IMR-90 (cell line): ENCODE measurements at regions not wholly inside any gene's neighbourhood (a gene's known extent, or its start where the extent isn't known, plus 50 kb on each side); places are given as distances from the start of the nearest gene placed in this dataset.

Experiments used
- ATAC-seq: fragments of 200-7000 bp; cut with Tn5 transposase; 2 replicates; pipeline ENCODE4 v1.9.1; 2020; ENCODE audit warnings: low read depth, mild to moderate bottlenecking, moderate library complexity
- BruUV-seq: library from RNA; stranded (reverse); fragments of 400-500 nt; replicated peaks from 2 replicates; lab custom pipeline; 2021; lab: Mats Ljungman, UMichigan
- CTCF ChIA-PET: fragments of 300-600 bp; formaldehyde crosslinking; extraction: SDS; loops from one replicate; lab custom pipeline; 2021; ENCODE audit warnings: antibody characterized with exemption; lab: Yijun Ruan, JAX
- POLR2A ChIA-PET: fragments of 300-600 bp; sonication (Branson Sonifier 250); formaldehyde crosslinking; loops from one replicate; lab custom pipeline; 2022; ENCODE audit warnings: antibody characterized with exemption; ENCODE audit not compliant: unreplicated experiment; lab: Charles Lee
- DNase-seq: peaks from one replicate; pipeline ENCODE4 v3.0.0; 2013
- H2AFZ ChIP-seq: replicated peaks from 2 replicates; pipeline ENCODE3; 2013; ENCODE audit warnings: low read length, mild to moderate bottlenecking; ENCODE audit not compliant: poor library complexity
- H2AK5ac ChIP-seq: 2 replicates; pipeline ENCODE4 v1.6.1; 2013; ENCODE audit warnings: low read depth, low read length, inconsistent platforms
- H2AK9ac ChIP-seq: replicated peaks from 2 replicates; pipeline ENCODE3; 2013; ENCODE audit warnings: mild to moderate bottlenecking, low read depth, low read length, moderate library complexity; ENCODE audit not compliant: poor library complexity
- H2BK120ac ChIP-seq: 2 replicates; pipeline ENCODE4 v1.6.1; 2013; ENCODE audit warnings: low read depth, low read length, inconsistent platforms
- H2BK15ac ChIP-seq: 3 replicates; pipeline ENCODE4 v1.6.1; 2013; ENCODE audit warnings: low read depth, low read length, inconsistent platforms
- H2BK20ac ChIP-seq: 2 replicates; pipeline ENCODE4 v1.6.1; 2013; ENCODE audit warnings: low read depth, mild to moderate bottlenecking, inconsistent platforms, low read length, moderate library complexity
- H2BK5ac ChIP-seq: 2 replicates; pipeline ENCODE4 v1.6.1; 2013; ENCODE audit warnings: mild to moderate bottlenecking, low read depth, low read length, inconsistent platforms; ENCODE audit not compliant: poor library complexity, severe bottlenecking
- H3K14ac ChIP-seq: replicated peaks from 2 replicates; pipeline ENCODE4 v1.6.1; 2013; ENCODE audit warnings: low read depth, low read length, inconsistent platforms
- H3K18ac ChIP-seq: 2 replicates; pipeline ENCODE4 v1.6.1; 2013; ENCODE audit warnings: low read depth, low read length, control low read depth
- H3K23ac ChIP-seq: 2 replicates; pipeline ENCODE4 v1.6.1; 2013; ENCODE audit warnings: low read depth, low read length, inconsistent platforms
- H3K27ac ChIP-seq: 2 replicates; pipeline ENCODE4 v1.5.1; 2013; ENCODE audit warnings: mild to moderate bottlenecking, control low read depth, low read length; ENCODE audit not compliant: insufficient read depth
- H3K27me3 ChIP-seq: 2 replicates; pipeline ENCODE4 v1.6.1; 2013; ENCODE audit warnings: low read length; ENCODE audit not compliant: control insufficient read depth, insufficient read depth
- H3K36me3 ChIP-seq: 2 replicates; pipeline ENCODE4 v1.6.1; 2013; ENCODE audit warnings: low read length, mixed read lengths; ENCODE audit not compliant: control insufficient read depth, insufficient read depth
- H3K4ac ChIP-seq: 2 replicates; pipeline ENCODE4 v1.6.1; 2013; ENCODE audit warnings: low read depth, low read length, inconsistent platforms
- H3K4me1 ChIP-seq: 2 replicates; pipeline ENCODE4 v1.6.1; 2013; ENCODE audit warnings: low read length, mixed read lengths; ENCODE audit not compliant: control insufficient read depth, insufficient read depth
- H3K4me2 ChIP-seq: 2 replicates; pipeline ENCODE4 v1.6.1; 2013; ENCODE audit warnings: low read depth, mild to moderate bottlenecking, control low read depth, low read length, moderate library complexity
- H3K4me3 ChIP-seq: 2 replicates; pipeline ENCODE4 v1.5.1; 2013; ENCODE audit warnings: low read depth, mild to moderate bottlenecking, control low read depth, low read length, moderate library complexity; ENCODE audit not compliant: insufficient read depth
- H3K56ac ChIP-seq: 2 replicates; pipeline ENCODE4 v1.6.1; 2013; ENCODE audit warnings: low read length, inconsistent platforms; ENCODE audit not compliant: insufficient read depth; ENCODE audit errors: extremely low read depth
- H3K79me1 ChIP-seq, 2 experiments: 2 replicates each; pipeline ENCODE4 v1.6.1; 2013; ENCODE audit warnings: low read length in 2 of 2, inconsistent platforms in 1 of 2, low read depth in 1 of 2
- H3K9ac ChIP-seq: 2 replicates; pipeline ENCODE4 v1.6.1; 2013; ENCODE audit warnings: low read depth, low read length, control low read depth
- H3K9me1 ChIP-seq: 2 replicates; pipeline ENCODE4 v1.6.1; 2013; ENCODE audit warnings: low read length, inconsistent platforms; ENCODE audit not compliant: insufficient read depth
- H3K9me3 ChIP-seq: 2 replicates; pipeline ENCODE4 v1.6.1; 2013; ENCODE audit warnings: low read length; ENCODE audit not compliant: control insufficient read depth, insufficient read depth
- H4K20me1 ChIP-seq: 2 replicates; pipeline ENCODE4 v1.6.1; 2013; ENCODE audit warnings: low read length, inconsistent platforms; ENCODE audit not compliant: insufficient read depth
- H4K5ac ChIP-seq: 2 replicates; pipeline ENCODE4 v1.6.1; 2013; ENCODE audit warnings: mild to moderate bottlenecking, low read depth, low read length, control low read depth
- H4K8ac ChIP-seq, 2 experiments: 2 replicates each; pipeline ENCODE4 v1.6.1; 2013; ENCODE audit warnings: low read depth in 2 of 2, low read length in 2 of 2, control low read depth in 1 of 2, inconsistent platforms in 1 of 2
- H4K91ac ChIP-seq: 2 replicates; pipeline ENCODE4 v1.6.1; 2013; ENCODE audit warnings: low read depth, low read length, inconsistent platforms; ENCODE audit not compliant: insufficient read depth
- CEBPB ChIP-seq: IDR thresholded peaks from 2 replicates; pipeline ENCODE4 v1.6.1; 2012; ENCODE audit warnings: low read depth, low read length, improper control_type of control experiment
- CHD1 ChIP-seq: IDR thresholded peaks from 2 replicates; pipeline ENCODE4 v1.6.1; 2012; ENCODE audit warnings: low read depth, low read length, improper control_type of control experiment
- MXI1 ChIP-seq: IDR thresholded peaks from 2 replicates; pipeline ENCODE4 v1.6.1; 2012; ENCODE audit warnings: low read depth, mild to moderate bottlenecking, low read length, moderate library complexity, borderline replicate concordance
- POLR2A ChIP-seq: IDR thresholded peaks from 2 replicates; pipeline ENCODE4 v1.6.1; 2012; ENCODE audit warnings: mild to moderate bottlenecking, low read depth, low read length
- RAD21 ChIP-seq: IDR thresholded peaks from 2 replicates; pipeline ENCODE4 v1.6.1; 2012; ENCODE audit warnings: low read length, improper control_type of control experiment
- RCOR1 ChIP-seq: IDR thresholded peaks from 2 replicates; pipeline ENCODE4 v1.6.1; 2012; ENCODE audit warnings: mild to moderate bottlenecking, low read length, improper control_type of control experiment; ENCODE audit not compliant: insufficient replicate concordance
- WGBS, 2 experiments: methylation state at CpG; one replicate each; pipeline versions ENCODE4 v1.1.5 to v1.1.7; 2013; ENCODE audit warnings: missing lambda C conversion rate in 2 of 2; ENCODE audit not compliant: insufficient read length in 1 of 2; ENCODE audit errors: extremely low coverage in 2 of 2; 5-methylcytosine and 5-hydroxymethylcytosine counted together
- dilution Hi-C: fragments of 300-500 bp; cut with HindIII; formaldehyde crosslinking; loops from one replicate; pipeline ENCODE4 v1.14.3; 2018; ENCODE audit warnings: low sequenced_read_pairs; ENCODE audit not compliant: unreplicated experiment
- in situ Hi-C: fragments of 300-500 bp; cut with MboI; formaldehyde crosslinking; loops from 3 replicates; pipeline ENCODE4 v1.14.3; 2019; ENCODE audit warnings: low sequenced_read_pairs, inconsistent platforms, mixed read lengths
- intact Hi-C: fragments of 100-400 bp; cut with micrococcal nuclease; formaldehyde crosslinking; loops from 2 replicates; pipeline ENCODE4 v1.10.0; 2022

GRCh38 chr18:8911408-8912340, 190.8 kb upstream of the NDUFV2 start:
- H3K9me3 ChIP-seq: 0 out of 2 replicates have a peak, but pooled peaks cover 3% of the 10 kb centered on the region
- H3K23ac ChIP-seq: no peak overlapping the region
- 0 out of 2 replicates have a peak, but pooled peaks cover 3% of the 10 kb centered on the region for H3K9me1 ChIP-seq
- 0 out of 2 replicates have a peak overlapping the region, but pooled peaks have one; percentile 51 for H2BK20ac ChIP-seq
- H3K27me3 ChIP-seq: no peaks in the 10 kb centered on the region
- no peak for ATAC-seq
- H4K5ac ChIP-seq: no peak overlapping the region; the same call in 1 of the 2 replicates
- TF ChIP-seq CEBPB (no peak), POLR2A (no peak), MXI1 (no peak), RAD21 (no peak), CHD1 (no peak), RCOR1 (no peak)
- no peak overlapping the region for H2BK5ac ChIP-seq
- no peak overlapping the region for H3K4me2 ChIP-seq
- peak overlapping the region; percentile 42 for H3K4ac ChIP-seq
- intact Hi-C loops: no loop called here
- H3K9ac ChIP-seq: no peak overlapping the region
- H2AK5ac ChIP-seq: no peak overlapping the region
- H2AK9ac ChIP-seq: no peak overlapping the region
- H2AFZ ChIP-seq: no peak overlapping the region
- H3K18ac ChIP-seq: no peak overlapping the region; the same call in 1 of the 2 replicates
- H3K27ac ChIP-seq: no peak overlapping the region
- H3K36me3 ChIP-seq: no peaks in the 10 kb centered on the region
- no peaks in the 10 kb centered on the region for H3K79me1 ChIP-seq
- ChIA-PET POLR2A (no interaction called here), CTCF (no interaction called here)
- H2BK15ac ChIP-seq: 0 out of 3 replicates have a peak overlapping the region, but pooled peaks have one; percentile 23
- WGBS, 2 experiments: no CpG with 5 or more reads among the region's 5 CpGs
- H3K4me1 ChIP-seq: peaks cover 5% of the 10 kb centered on the region
- no peak for DNase-seq
- no peak overlapping the region; the same call in 1 of the 2 replicates for H4K91ac ChIP-seq
- H4K8ac ChIP-seq: no peak overlapping the region
- H2BK120ac ChIP-seq: no peak overlapping the region
- dilution Hi-C loops: no loop called here
- no peaks in the 10 kb centered on the region for H4K20me1 ChIP-seq
- no peak overlapping the region for H3K4me3 ChIP-seq
- in situ Hi-C loops: no loop called here
- no peak overlapping the region for H3K56ac ChIP-seq
- H3K14ac ChIP-seq: no peak overlapping the region
- BruUV-seq: no TSS peak
